ENCODE measurements at regions not wholly inside any gene's neighbourhood (a gene's known extent, or its start where the extent isn't known, plus 50 kb on each side); places are given as distances from the start of the nearest gene placed in this dataset.

GRCh38 chr12:131422187-131422520, 288.7 kb upstream of the SFSWAP start:
- H3F3A ChIP-seq (ENCODE audit: insufficient read depth, low read length, poor library complexity, severe bottlenecking), result no peaks in the 10 kb centered on the region
- H2AFZ ChIP-seq (ENCODE audit: low read depth, low read length), result no peak overlapping the region
- H3K27ac ChIP-seq (ENCODE audit: low read length), result no peak overlapping the region
- H3K9me3 ChIP-seq (ENCODE audit: low read length), result peaks cover 6% of the 10 kb centered on the region
- TF ChIP-seq POLR2AphosphoS5 (IDR thresholded peaks at IDR 0.05) (no peak), SMC3 (conservative IDR thresholded peaks at IDR 0.05; ENCODE audit: poor library complexity) (no peak), EP300 (conservative IDR thresholded peaks at IDR 0.05; ENCODE audit: poor library complexity, severe bottlenecking) (no peak), RAD21 (conservative IDR thresholded peaks at IDR 0.05) (no peak), REST (IDR thresholded peaks at IDR 0.05; ENCODE audit: borderline replicate concordance) (no peak), EZH2 (IDR thresholded peaks at IDR 0.05; ENCODE audit: borderline replicate concordance, insufficient read depth, low read length, poor library complexity, severe bottlenecking) (no peak), MXI1 (conservative IDR thresholded peaks at IDR 0.05; ENCODE audit: poor library complexity, severe bottlenecking) (no peak), TAF1 (IDR thresholded peaks at IDR 0.05; ENCODE audit: low read depth) (no peak)
- TF ChIP-seq, protein P1, sequence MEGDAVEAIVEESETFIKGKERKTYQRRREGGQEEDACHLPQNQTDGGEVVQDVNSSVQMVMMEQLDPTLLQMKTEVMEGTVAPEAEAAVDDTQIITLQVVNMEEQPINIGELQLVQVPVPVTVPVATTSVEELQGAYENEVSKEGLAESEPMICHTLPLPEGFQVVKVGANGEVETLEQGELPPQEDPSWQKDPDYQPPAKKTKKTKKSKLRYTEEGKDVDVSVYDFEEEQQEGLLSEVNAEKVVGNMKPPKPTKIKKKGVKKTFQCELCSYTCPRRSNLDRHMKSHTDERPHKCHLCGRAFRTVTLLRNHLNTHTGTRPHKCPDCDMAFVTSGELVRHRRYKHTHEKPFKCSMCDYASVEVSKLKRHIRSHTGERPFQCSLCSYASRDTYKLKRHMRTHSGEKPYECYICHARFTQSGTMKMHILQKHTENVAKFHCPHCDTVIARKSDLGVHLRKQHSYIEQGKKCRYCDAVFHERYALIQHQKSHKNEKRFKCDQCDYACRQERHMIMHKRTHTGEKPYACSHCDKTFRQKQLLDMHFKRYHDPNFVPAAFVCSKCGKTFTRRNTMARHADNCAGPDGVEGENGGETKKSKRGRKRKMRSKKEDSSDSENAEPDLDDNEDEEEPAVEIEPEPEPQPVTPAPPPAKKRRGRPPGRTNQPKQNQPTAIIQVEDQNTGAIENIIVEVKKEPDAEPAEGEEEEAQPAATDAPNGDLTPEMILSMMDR (IDR thresholded peaks at IDR 0.05; ENCODE audit: poor library complexity, severe bottlenecking), result no peak
- no peak overlapping the region for H3K9ac ChIP-seq (ENCODE audit: low read length)
- no peak overlapping the region for H3K4me3 ChIP-seq (ENCODE audit: low read length)
- no peaks in the 10 kb centered on the region for H3K36me3 ChIP-seq (ENCODE audit: insufficient read depth, low read length)
- H3K9me2 ChIP-seq (ENCODE audit: insufficient read depth, low read length), result no peaks in the 10 kb centered on the region
- no peak overlapping the region for H3K4me2 ChIP-seq (ENCODE audit: low read length)
- H3K79me2 ChIP-seq (replicated peaks; ENCODE audit: insufficient read depth, low read length), result no peaks in the 10 kb centered on the region
- H3K27me3 ChIP-seq (ENCODE audit: insufficient read depth, low read depth, low read length), result no peaks in the 10 kb centered on the region
- no peaks in the 10 kb centered on the region for H4K20me1 ChIP-seq (ENCODE audit: insufficient read depth)

DNA sequence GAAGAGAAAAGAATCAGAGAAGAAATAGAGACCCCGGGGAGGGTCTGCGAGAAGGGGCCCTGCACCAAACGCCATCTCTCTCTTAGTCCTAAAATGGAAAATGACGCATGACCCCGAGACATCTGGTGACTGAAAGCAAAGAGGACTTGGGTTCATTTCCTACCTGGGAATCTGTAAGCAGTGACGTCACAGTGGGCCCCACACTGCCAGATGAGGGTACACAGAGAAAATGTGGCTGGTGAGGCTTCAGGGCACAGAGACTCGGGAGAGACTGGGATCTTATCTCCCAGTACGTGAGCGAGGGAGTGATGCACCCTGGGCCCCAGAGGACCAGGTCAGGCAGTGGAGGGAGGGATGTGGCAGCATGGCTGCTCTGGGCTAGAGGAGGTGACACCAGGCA, 288.1 kb upstream of the SFSWAP start:
- no peak overlapping the region for H3K4me2 ChIP-seq (ENCODE audit: low read length)
- H3K36me3 ChIP-seq (ENCODE audit: insufficient read depth, low read length), result no peaks in the 10 kb centered on the region
- no peak for TF ChIP-seq EP300 (conservative IDR thresholded peaks at IDR 0.05; ENCODE audit: poor library complexity, severe bottlenecking)
- H3K4me3 ChIP-seq (ENCODE audit: low read length), result no peak overlapping the region
- no peak overlapping the region for H3K9ac ChIP-seq (ENCODE audit: low read length)
- H3F3A ChIP-seq (ENCODE audit: insufficient read depth, low read length, poor library complexity, severe bottlenecking), result no peaks in the 10 kb centered on the region
- no peak overlapping the region for H3K27ac ChIP-seq (ENCODE audit: low read length)
- no peaks in the 10 kb centered on the region for H4K20me1 ChIP-seq (ENCODE audit: insufficient read depth)
- H3K79me2 ChIP-seq (replicated peaks; ENCODE audit: insufficient read depth, low read length), result no peaks in the 10 kb centered on the region
- no peak overlapping the region for H2AFZ ChIP-seq (ENCODE audit: low read depth, low read length)
- peaks cover 6% of the 10 kb centered on the region for H3K9me3 ChIP-seq (ENCODE audit: low read length)
- H3K9me2 ChIP-seq (ENCODE audit: insufficient read depth, low read length), result no peaks in the 10 kb centered on the region
- no peaks in the 10 kb centered on the region for H3K27me3 ChIP-seq (ENCODE audit: insufficient read depth, low read depth, low read length)

DNA sequence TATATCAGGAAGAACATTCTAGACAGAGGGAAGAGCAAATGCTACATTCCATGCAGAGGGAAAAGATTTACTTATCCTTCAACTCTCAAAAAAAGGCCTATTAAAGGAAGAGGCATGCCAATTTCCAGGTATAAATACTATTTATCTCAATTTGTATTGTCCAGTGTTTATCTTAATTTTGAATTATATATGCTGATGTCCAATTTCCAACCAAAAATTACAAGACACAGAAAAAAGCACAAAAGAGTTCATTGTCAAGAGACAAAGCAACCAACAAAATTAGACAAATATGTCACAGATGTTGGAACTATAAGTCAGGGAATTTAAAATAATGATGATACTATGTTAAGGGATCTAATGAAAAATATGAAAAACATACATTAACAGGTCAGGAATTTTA, 286.6 kb upstream of the SFSWAP start:
- Histone ChIP-seq H3F3A (ENCODE audit: insufficient read depth, low read length, poor library complexity, severe bottlenecking) (no peaks in the 10 kb centered on the region), H3K4me3 (ENCODE audit: low read length) (no peak overlapping the region), H2AFZ (ENCODE audit: low read depth, low read length) (no peak overlapping the region), H3K9me3 (ENCODE audit: low read length) (peaks cover 6% of the 10 kb centered on the region), H4K20me1 (ENCODE audit: insufficient read depth) (no peaks in the 10 kb centered on the region), H3K27me3 (ENCODE audit: insufficient read depth, low read depth, low read length) (no peaks in the 10 kb centered on the region), H3K9me2 (ENCODE audit: insufficient read depth, low read length) (no peaks in the 10 kb centered on the region), H3K79me2 (replicated peaks; ENCODE audit: insufficient read depth, low read length) (no peaks in the 10 kb centered on the region), H3K4me2 (ENCODE audit: low read length) (no peak overlapping the region), H3K9ac (ENCODE audit: low read length) (no peak overlapping the region), H3K36me3 (ENCODE audit: insufficient read depth, low read length) (no peaks in the 10 kb centered on the region), H3K27ac (ENCODE audit: low read length) (no peak overlapping the region)
- TF ChIP-seq, protein P1 (IDR thresholded peaks at IDR 0.05; ENCODE audit: poor library complexity, severe bottlenecking), result no peak
- TF ChIP-seq EP300 (conservative IDR thresholded peaks at IDR 0.05; ENCODE audit: poor library complexity, severe bottlenecking), result no peak
- no peak for TF ChIP-seq RAD21 (conservative IDR thresholded peaks at IDR 0.05)
- TF ChIP-seq EZH2 (IDR thresholded peaks at IDR 0.05; ENCODE audit: borderline replicate concordance, insufficient read depth, low read length, poor library complexity, severe bottlenecking), result no peak
- TF ChIP-seq REST (IDR thresholded peaks at IDR 0.05; ENCODE audit: borderline replicate concordance), result no peak
- TF ChIP-seq TAF1 (IDR thresholded peaks at IDR 0.05; ENCODE audit: low read depth), result no peak
- no peak for TF ChIP-seq MXI1 (conservative IDR thresholded peaks at IDR 0.05; ENCODE audit: poor library complexity, severe bottlenecking)
- no peak for TF ChIP-seq SMC3 (conservative IDR thresholded peaks at IDR 0.05; ENCODE audit: poor library complexity)
- no peak for TF ChIP-seq POLR2AphosphoS5 (IDR thresholded peaks at IDR 0.05)

Data from neural cell (in vitro differentiated cells).